ENCODE measurements at regions not wholly inside any gene's neighbourhood (a gene's known extent, or its start where the extent isn't known, plus 50 kb on each side); places are given as distances from the start of the nearest gene placed in this dataset.

- TF ChIP-seq CTCF (IDR thresholded peaks at IDR 0.05) (no peak), POLR2A (IDR thresholded peaks at IDR 0.05) (no peak)
Measured at GRCh38 chr5:74085782-74086181, 459.8 kb downstream of the ARHGEF28 start.
